ENCODE measurements at regions not wholly inside any gene's neighbourhood (a gene's known extent, or its start where the extent isn't known, plus 50 kb on each side); places are given as distances from the start of the nearest gene placed in this dataset.
A peak's percentile ranks its signal among the peaks of the same experiment; 100 is the strongest.
"Not testable (repeated sequence)": the region's sequence is repeated elsewhere in the genome, so short reads cannot be mapped to it uniquely, and the experiment has no call there.

GRCh38 chr9:27800692-27801370, 227.6 kb upstream of the C9orf72 start:
- in situ Hi-C loops (cut with MboI; ENCODE audit: low pct_unique_long_range_greater_than_20kb in 2 of 9, low sequenced_read_pairs in 9 of 9, unreplicated experiment in 9 of 9): no loop called here
- peak in 5 of 8 experiments; percentile 16 to 92 (median 53) for ATAC-seq (replicated peaks in 6 of 8)

GRCh38 chr9:27801545-27801944, 228.3 kb upstream of the C9orf72 start:
- Histone ChIP-seq H3K27ac (no peak overlapping the region), H3K4me1 (replicated peaks in 1 of 2) (peaks cover 0 to 5% of the 10 kb centered on the region in 2 donors), H3K4me3 (no peak overlapping the region)
- ATAC-seq (replicated peaks in 6 of 8): no peak
- in situ Hi-C loops (cut with MboI; ENCODE audit: low pct_unique_long_range_greater_than_20kb in 2 of 9, low sequenced_read_pairs in 9 of 9, unreplicated experiment in 9 of 9): no loop called here
- 10 to 88% (median 83%) methylated on average over 3 to 6 of the region's 6 CpGs for WGBS, 10 experiments

More at GRCh38 chr9:27800692-27801370, 227.6 kb upstream of the C9orf72 start:
- H3K4me1 ChIP-seq (replicated peaks in 1 of 2): peaks cover 0 to 5% of the 10 kb centered on the region in 2 donors
- 11 to 100% (median 80%) methylated on average over 1 to 2 of the region's 2 CpGs; no CpG with 5 or more reads in 5 of the 10 experiments for WGBS, 10 experiments
- H3K4me3 ChIP-seq: no peak overlapping the region
- no peak overlapping the region for H3K27ac ChIP-seq

GRCh38 chr9:27802418-27802817, 229.1 kb upstream of the C9orf72 start:
- WGBS, 10 experiments: 0 to 100% (median 70%) methylated on average over 1 to 3 of the region's 3 CpGs; no CpG with 5 or more reads in 2 of the 10 experiments
- Histone ChIP-seq H3K27ac (no peak overlapping the region), H3K4me3 (no peak overlapping the region), H3K4me1 (replicated peaks in 1 of 2) (peaks cover 0 to 5% of the 10 kb centered on the region in 2 donors)
- in situ Hi-C loops (cut with MboI; ENCODE audit: low pct_unique_long_range_greater_than_20kb in 2 of 9, low sequenced_read_pairs in 9 of 9, unreplicated experiment in 9 of 9): no loop called here
- peak in 2 of 8 experiments; percentile 69 to 76 for ATAC-seq (replicated peaks in 6 of 8)

- ATAC-seq (replicated peaks in 6 of 8): peak in 2 of 8 experiments; percentile 59 to 81
- 0 to 83% (median 65%) methylated on average over 1 to 4 of the region's 4 CpGs; no CpG with 5 or more reads in 3 of the 10 experiments for WGBS, 10 experiments
- Histone ChIP-seq H3K4me3 (no peak overlapping the region), H3K27ac (no peak overlapping the region), H3K4me1 (replicated peaks in 1 of 2) (no peaks in the 10 kb centered on the region)
- in situ Hi-C loops (cut with MboI; ENCODE audit: low pct_unique_long_range_greater_than_20kb in 2 of 9, low sequenced_read_pairs in 9 of 9, unreplicated experiment in 9 of 9): no loop called here
These were observed 235.6 kb upstream of the C9orf72 start for GRCh38 chr9:27808864-27809263.

- ATAC-seq (replicated peaks in 6 of 8): no peak
- WGBS, 10 experiments: 29 to 100% (median 68%) methylated on average over 1 to 3 of the region's 3 CpGs; no CpG with 5 or more reads in 2 of the 10 experiments
- no peak overlapping the region for H3K27ac ChIP-seq
- in situ Hi-C loops (cut with MboI; ENCODE audit: low pct_unique_long_range_greater_than_20kb in 2 of 9, low sequenced_read_pairs in 9 of 9, unreplicated experiment in 9 of 9): no loop called here
- H3K4me1 ChIP-seq (replicated peaks in 1 of 2): no peaks in the 10 kb centered on the region
- H3K4me3 ChIP-seq: no peak overlapping the region
These were observed 244.5 kb upstream of the C9orf72 start for GRCh38 chr9:27817747-27818146.

GRCh38 chr9:27818348-27818747, 245.1 kb upstream of the C9orf72 start:
- WGBS, 10 experiments: 26 to 100% (median 83%) methylated on average over 1 to 7 of the region's 7 CpGs
- Histone ChIP-seq H3K4me3 (no peak overlapping the region), H3K27ac (no peak overlapping the region), H3K4me1 (replicated peaks in 1 of 2) (no peaks in the 10 kb centered on the region)
- no peak for ATAC-seq (replicated peaks in 6 of 8)
- in situ Hi-C loops (cut with MboI; ENCODE audit: low pct_unique_long_range_greater_than_20kb in 2 of 9, low sequenced_read_pairs in 9 of 9, unreplicated experiment in 9 of 9): no loop called here

GRCh38 chr9:27828908-27829307, 255.6 kb upstream of the C9orf72 start:
- Histone ChIP-seq H3K4me3 (no peak overlapping the region), H3K27ac (no peak overlapping the region), H3K4me1 (replicated peaks in 1 of 2) (peaks cover 0 to 3% of the 10 kb centered on the region in 2 donors)
- WGBS, 10 experiments: 26 to 100% (median 82%) methylated on average over 1 to 3 of the region's 4 CpGs; no CpG with 5 or more reads in 3 of the 10 experiments
- in situ Hi-C loops (cut with MboI; ENCODE audit: low pct_unique_long_range_greater_than_20kb in 2 of 9, low sequenced_read_pairs in 9 of 9, unreplicated experiment in 9 of 9): no loop called here
- no peak for ATAC-seq (replicated peaks in 6 of 8)

- Histone ChIP-seq H3K27ac (no peak overlapping the region), H3K4me3 (no peak overlapping the region), H3K4me1 (replicated peaks in 1 of 2) (peaks cover 0 to 3% of the 10 kb centered on the region in 2 donors)
- in situ Hi-C loops (cut with MboI; ENCODE audit: low pct_unique_long_range_greater_than_20kb in 2 of 9, low sequenced_read_pairs in 9 of 9, unreplicated experiment in 9 of 9): no loop called here
- peak in 1 of 8 experiments; percentile 42 for ATAC-seq (replicated peaks in 6 of 8)
- WGBS, 10 experiments: 11 to 83% (median 43%) methylated on average over 1 of the region's 1 CpG; no CpG with 5 or more reads in 6 of the 10 experiments
These were observed 256.3 kb upstream of the C9orf72 start for GRCh38 chr9:27829621-27830020.

GRCh38 chr9:27832108-27832507, 258.8 kb upstream of the C9orf72 start:
- H3K27ac ChIP-seq; ATAC-seq (replicated peaks in 6 of 8); H3K4me1 ChIP-seq (replicated peaks in 1 of 2); in situ Hi-C loops (cut with MboI; ENCODE audit: low pct_unique_long_range_greater_than_20kb in 2 of 9, low sequenced_read_pairs in 9 of 9, unreplicated experiment in 9 of 9); H3K4me3 ChIP-seq: not testable (repeated sequence)
- 33 to 90% (median 79%) methylated on average over 2 to 3 of the region's 3 CpGs for WGBS, 10 experiments

- 58% methylated on average over 2 of the region's 3 CpGs; no CpG with 5 or more reads in 9 of the 10 experiments for WGBS, 10 experiments
- ATAC-seq (replicated peaks in 6 of 8): no peak
- Histone ChIP-seq H3K4me1 (replicated peaks in 1 of 2) (no peaks in the 10 kb centered on the region), H3K27ac (no peak overlapping the region), H3K4me3 (no peak overlapping the region)
- in situ Hi-C loops (cut with MboI; ENCODE audit: low pct_unique_long_range_greater_than_20kb in 2 of 9, low sequenced_read_pairs in 9 of 9, unreplicated experiment in 9 of 9): no loop called here
These were observed 262.0 kb upstream of the C9orf72 start for GRCh38 chr9:27835286-27835685.

- no peak overlapping the region for H3K27ac ChIP-seq
- in situ Hi-C loops (cut with MboI; ENCODE audit: low pct_unique_long_range_greater_than_20kb in 2 of 9, low sequenced_read_pairs in 9 of 9, unreplicated experiment in 9 of 9): no loop called here
- H3K4me3 ChIP-seq: no peak overlapping the region
- WGBS, 10 experiments: 80 to 100% (median 96%) methylated on average over 1 to 5 of the region's 6 CpGs; no CpG with 5 or more reads in 3 of the 10 experiments
- H3K4me1 ChIP-seq (replicated peaks in 1 of 2): no peaks in the 10 kb centered on the region
- ATAC-seq (replicated peaks in 6 of 8): no peak
These were observed 262.5 kb upstream of the C9orf72 start for GRCh38 chr9:27835746-27836145.

- in situ Hi-C loops (cut with MboI; ENCODE audit: low pct_unique_long_range_greater_than_20kb in 2 of 9, low sequenced_read_pairs in 9 of 9, unreplicated experiment in 9 of 9): no loop called here
- H3K4me3 ChIP-seq: no peak overlapping the region
- H3K4me1 ChIP-seq (replicated peaks in 1 of 2): no peaks in the 10 kb centered on the region
- ATAC-seq (replicated peaks in 6 of 8): no peak
- no peak overlapping the region for H3K27ac ChIP-seq
- 48 to 96% (median 82%) methylated on average over 4 to 7 of the region's 7 CpGs for WGBS, 10 experiments
These were observed 263.6 kb upstream of the C9orf72 start for GRCh38 chr9:27836661-27837401.

- in situ Hi-C loops (cut with MboI; ENCODE audit: low pct_unique_long_range_greater_than_20kb in 2 of 9, low sequenced_read_pairs in 9 of 9, unreplicated experiment in 9 of 9): no loop called here
- 14 to 100% (median 90%) methylated on average over 1 to 3 of the region's 3 CpGs; no CpG with 5 or more reads in 2 of the 10 experiments for WGBS, 10 experiments
- H3K4me1 ChIP-seq (replicated peaks in 1 of 2): no peaks in the 10 kb centered on the region
These were observed 265.6 kb upstream of the C9orf72 start for GRCh38 chr9:27838876-27839275.

More at GRCh38 chr9:27838876-27839275, 265.6 kb upstream of the C9orf72 start:
- Histone ChIP-seq H3K4me3 (no peak overlapping the region), H3K27ac (no peak overlapping the region)
- ATAC-seq (replicated peaks in 6 of 8): peak in 1 of 8 experiments; percentile 59

Data from motor neuron (in vitro differentiated cells).